Stimulated activated CD8-positive, alpha-beta memory T cell treated with anti-CD3 and anti-CD28 coated beads, Interleukin-4, amount 100 ng/mL, for 4 hours (primary cell): ENCODE measurements at regions not wholly inside any gene's neighbourhood (a gene's known extent, or its start where the extent isn't known, plus 50 kb on each side); places are given as distances from the start of the nearest gene placed in this dataset.

Source experiments
- DNase-seq, 2 donors: peaks; one replicate each; pipeline ENCODE4 v3.0.0-alpha.2; 2020; ENCODE audit warnings: low read depth in 2 of 2, low spot score in 1 of 2

DNA sequence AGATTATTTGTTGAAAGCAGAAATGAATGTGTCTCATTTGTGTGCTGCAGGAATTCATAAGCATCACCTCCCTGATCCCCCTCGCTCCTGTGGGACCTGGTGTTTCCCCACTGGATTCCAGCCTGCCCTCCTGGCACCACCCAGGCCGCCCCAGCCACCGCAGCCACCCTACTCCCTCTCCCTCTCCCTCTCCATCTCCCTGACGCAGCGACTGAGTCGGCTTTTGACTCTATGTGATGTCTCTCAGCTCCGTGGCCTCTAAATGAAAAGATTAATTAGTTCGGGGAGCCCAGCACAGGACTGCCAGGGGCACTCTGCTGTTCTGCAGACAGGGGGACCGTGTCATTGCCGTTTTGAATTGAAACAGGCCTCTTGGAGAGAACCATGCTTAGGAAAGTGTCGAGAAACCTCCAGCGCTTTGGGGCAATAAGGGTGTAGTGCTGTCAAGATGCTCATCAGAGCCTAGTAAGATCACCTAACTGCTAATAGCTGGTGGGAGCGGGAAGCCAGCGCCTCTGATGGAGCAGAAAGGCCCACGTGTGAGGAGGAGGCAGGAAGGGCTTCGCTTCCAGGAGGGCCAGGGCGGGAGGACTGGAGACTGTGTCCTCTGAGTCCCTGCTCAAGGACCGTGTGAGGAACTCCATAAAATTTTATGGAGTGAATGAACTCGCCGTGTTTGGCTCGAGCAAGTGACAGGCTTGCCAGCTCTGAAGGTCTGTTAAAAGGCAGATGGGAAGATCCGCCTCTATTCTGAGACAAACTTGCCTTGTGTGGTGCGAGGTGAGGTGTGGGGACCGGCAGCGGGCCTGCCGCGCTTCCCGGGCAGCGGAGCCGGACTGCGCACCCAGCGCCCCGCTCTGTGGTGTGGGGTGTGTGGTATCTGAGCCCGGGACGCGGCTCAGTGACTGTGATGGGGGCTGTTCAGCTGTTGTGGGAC lies 157.4 kb upstream of the C14orf180 start:
- DNase-seq: no peak

DNA sequence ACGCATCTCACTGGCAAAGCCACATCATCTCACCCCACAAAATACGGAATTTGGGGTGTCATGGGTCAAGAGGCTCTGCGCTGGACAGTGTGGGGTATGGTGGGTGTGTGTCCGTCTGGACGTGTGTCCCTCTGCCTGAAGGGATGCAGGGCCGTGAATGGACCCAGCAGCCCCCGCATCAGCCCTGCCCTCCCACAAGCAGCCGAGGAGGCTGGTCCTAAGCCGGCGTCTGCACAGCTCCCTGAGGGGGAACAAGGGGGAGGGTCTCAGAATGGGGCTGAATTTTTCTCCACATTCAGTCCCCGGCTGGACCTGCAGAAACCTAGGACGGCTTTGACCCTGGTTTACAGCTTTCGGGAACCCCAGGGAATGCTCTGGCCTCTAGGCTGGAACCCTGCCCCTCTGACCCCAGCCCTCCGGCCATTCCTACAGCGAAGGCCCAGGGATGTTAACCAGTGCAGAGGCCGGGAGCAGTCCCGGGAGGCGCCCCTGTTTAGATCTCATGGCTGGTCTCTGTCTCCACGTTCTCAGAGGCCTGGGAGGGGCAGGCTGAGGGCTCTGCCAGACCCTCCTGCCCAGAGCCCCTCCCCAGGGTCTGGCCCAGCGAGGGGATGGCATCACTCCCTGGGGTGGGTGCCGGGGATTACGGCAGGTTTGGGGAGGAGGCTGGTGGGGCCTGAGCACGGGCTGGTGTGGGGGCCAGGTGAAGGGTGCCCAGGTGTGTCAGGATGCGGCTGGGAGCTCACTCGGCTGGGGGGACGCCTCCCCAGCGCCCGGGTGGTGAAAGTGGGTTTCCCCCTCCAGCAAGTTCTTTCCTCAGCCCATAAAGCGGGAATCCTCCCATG lies 156.5 kb upstream of the C14orf180 start:
- DNase-seq: no peak

DNA sequence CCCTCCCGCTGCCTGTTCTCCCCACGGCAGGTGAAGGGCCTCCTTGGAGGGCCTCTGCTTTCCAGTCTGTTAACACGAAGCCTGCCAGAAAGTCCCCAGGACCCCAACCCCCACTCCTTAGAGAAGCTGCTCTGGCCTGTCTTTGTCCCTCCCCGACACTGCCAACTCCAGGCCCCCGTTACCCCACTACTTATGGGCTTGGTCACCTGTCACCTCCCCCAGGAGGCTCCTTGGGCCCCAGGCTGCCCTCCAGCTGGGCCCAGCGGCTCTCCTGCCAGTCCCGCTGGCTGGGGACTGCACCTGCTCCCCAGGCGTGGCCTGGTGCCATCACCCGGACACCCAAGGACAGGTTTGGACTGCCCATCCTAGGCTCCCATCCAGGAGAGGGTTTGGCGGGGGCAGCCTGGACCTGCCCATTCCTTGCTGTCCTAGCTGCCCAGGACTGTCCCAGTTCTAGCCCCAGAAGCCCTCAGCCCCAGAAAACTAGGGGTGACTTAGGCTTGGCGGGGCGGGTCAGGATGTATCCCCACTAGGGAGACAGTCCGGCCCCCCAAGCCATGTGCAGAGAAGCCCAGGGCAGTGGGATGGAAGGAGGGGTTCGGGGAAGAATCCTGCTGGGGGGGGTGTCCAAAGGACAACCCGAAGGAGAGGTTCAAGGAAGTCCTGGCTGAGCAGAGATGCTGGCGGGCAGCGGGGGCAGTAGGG lies 155.7 kb upstream of the C14orf180 start:
- no peak for DNase-seq

DNA sequence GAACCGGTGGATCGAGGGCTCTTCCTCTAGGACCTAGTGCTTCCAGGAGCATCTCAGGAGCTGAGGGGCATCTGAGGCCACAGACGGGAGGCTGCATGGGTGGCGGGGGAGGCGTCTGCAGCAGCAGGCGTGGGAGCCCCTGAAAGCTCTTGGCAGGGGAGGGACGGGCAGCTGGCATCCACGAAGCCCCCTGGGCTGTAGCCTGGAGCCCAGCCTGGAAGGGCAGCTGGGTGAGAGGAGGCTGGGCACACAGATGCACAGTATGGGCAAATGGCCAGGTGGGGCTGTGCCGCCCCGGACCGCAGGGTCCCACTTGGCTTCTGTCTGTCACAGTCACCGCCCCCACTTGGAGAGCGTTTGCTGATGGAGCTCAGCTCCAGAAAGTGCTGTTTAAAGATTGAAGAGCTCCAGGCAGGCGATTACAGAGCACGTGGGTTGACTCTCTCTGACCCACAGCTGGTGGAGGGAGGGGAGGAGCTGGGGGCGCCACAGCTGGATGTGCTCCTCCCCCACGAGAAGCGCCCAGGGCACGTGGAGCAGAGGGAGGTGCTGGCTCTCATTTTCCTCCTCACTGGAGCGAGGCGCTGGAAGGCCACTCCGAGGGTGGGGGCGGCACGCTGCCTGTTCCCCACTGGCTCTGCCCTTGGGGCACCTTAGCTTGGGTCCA lies 155.0 kb upstream of the C14orf180 start:
- DNase-seq: no peak

DNA sequence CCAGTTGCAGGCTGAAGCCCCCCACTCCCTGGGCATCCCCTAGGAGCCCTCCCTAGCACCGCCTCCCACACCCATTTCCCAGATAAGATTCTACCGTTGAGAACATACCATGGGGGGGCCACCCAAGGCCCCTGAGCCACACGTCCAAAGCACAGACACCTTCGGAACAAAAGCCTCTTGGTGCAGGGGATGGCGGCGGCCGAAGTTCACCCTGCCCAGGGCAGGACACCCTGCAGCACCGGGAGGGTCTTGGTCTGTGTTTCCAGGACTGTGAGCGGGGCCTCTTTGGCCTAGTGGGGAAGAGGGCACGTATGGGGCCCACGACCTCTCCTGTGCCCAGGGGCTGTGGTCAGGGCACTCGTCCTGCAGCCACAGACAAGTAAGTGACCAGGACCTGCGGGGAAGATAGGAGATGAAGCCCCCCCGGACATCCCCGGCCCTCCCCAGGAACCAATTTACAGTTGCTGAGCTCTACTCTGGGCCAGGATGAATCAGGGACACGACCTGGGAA lies 154.3 kb upstream of the C14orf180 start:
- no peak for DNase-seq

DNA sequence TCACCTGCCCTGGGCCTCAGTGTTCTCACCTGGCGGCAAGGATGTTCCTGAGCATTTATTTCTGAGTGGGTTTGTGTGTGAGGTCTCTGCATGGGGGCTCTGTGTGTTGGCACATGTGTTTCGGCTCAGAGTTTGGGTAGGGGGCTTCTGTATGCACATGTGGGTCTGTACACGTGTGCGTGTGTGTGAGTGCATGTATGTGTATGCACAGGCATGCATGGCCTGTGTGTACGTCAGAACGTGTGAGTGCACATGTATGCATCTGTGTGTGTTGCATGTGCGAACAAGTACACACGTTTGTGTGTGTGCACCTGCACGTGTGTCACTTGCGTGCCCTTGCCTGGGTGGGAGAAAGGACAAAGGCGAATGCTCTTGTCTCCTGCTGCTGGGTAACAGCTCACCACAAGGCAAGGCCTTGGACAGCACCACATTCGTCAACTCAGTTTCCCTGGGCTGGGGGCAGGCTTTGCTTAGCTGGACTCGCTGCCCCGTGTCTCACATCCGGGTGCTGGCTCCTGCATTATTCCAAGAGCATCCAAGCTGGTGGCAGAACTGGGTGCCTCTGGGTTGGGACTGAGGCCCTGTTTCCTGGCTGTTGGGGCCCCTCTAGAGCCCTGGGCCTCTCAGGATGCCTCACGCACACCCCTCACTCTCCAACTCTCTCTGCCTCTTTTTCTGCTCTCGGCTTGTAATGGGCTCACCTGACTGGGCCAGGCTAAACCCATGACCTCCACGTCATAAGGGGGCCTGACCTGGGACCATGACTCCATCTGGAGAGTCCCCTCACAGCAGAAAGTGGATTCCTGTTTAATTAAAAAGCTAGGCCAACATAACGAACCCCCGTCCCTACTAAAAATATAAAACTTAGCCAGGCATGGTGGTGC lies 153.6 kb upstream of the C14orf180 start:
- no peak for DNase-seq

DNA sequence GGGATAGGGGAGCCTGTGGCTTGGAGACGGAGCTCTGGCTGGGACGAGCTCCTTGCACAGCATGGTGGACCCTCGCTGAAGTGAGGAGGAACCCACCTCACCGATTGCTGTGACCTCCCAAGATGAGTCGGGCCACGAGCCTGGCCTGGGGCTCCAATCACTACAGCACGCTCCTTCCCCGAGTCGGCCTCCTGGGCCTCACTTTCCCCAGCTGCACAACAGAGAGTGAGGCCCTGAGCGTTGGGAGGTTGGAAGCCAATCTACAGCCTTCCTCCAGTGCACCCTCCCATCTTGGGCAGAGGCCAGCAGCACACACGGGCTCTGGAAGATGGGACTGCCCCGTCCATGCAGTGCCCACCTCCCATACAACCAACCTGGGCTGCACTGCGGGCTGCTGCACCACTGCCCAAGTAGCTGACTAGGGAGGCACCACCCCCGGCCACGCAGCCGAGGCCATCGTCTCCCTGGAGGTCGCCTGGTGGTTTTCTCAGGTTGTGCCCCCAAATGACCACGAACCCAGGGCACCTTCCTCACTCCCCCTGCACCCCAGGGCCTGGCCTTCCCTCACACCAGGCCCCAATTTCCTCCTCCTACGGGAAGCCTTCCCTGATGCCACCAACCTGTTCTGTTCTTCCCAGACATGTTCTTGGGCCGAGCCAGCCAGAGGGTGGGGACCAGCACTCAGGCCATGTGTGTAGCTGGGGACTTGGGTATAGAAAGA lies 152.3 kb upstream of the C14orf180 start:
- DNase-seq: no peak

DNA sequence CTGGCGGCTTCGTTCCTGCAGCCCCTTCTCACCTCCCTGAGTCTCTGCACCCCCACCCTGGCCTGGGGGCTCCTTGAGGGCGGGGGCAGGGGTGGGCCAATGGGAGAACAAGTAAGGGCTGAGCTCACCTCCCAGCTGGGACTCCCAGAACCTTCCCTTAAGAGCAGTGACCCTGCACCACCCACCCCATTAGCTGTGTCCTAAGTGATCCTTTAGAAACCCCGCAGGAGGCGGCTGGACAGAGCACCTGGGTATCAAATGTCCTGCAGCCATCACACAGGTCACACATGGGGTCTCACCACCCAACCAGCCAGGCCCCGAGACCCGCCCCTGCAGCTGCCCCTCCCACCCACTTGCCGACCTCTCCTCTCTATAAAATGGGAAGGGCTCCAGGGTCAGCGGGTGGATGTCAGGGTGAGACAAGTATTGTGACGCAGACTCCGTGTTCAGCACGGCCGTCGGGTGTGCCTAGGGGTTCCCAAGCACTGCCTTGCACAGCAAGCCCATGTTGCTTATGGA lies 151.2 kb upstream of the C14orf180 start:
- DNase-seq: no peak

DNA sequence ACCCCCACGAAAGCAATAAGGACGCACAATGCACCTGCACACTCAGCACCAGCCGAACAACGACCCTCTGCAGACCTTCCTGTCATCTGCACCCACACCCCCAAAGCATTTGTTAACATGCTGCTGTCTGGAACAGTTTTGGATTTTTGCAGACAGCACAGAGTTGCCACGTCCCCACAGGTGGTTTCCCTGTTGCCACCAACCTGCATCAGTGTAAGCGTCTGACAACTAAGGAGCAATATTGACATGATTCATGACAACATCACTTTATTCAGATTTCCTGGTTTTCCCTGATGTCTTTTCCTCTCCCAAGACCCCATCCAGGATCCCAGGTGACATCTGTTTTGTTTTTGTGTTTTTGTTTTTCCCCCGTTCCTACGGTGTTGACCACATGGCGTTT lies 150.7 kb upstream of the C14orf180 start:
- DNase-seq: no peak

DNA sequence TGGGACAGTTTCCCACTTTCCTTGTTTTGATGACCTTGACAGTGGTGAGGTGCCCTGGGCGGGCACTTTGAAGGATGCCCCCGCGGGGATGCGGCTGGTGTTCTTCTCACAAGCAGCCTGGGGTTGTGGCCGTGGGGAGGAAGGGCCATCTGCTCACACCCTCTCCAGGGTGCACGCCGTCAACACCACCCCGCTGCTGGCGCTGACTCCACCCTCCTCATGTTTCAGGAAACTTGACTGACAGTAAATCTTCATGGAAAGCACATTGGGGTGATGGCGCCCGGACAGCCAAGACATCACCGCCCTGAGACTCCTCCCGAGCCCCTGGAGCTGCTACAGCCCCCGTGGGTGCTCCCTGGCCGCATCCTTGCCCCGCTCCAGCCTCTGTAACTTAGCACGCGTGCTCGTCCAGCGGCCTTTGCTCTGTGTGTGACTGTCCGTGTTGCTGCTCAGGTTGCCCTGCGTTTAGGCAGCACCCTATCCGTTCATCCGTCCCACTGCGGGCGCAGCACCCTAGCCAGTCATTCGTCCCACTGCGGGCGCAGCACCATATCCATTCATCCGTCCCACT lies 150.2 kb upstream of the C14orf180 start:
- DNase-seq: no peak

DNA sequence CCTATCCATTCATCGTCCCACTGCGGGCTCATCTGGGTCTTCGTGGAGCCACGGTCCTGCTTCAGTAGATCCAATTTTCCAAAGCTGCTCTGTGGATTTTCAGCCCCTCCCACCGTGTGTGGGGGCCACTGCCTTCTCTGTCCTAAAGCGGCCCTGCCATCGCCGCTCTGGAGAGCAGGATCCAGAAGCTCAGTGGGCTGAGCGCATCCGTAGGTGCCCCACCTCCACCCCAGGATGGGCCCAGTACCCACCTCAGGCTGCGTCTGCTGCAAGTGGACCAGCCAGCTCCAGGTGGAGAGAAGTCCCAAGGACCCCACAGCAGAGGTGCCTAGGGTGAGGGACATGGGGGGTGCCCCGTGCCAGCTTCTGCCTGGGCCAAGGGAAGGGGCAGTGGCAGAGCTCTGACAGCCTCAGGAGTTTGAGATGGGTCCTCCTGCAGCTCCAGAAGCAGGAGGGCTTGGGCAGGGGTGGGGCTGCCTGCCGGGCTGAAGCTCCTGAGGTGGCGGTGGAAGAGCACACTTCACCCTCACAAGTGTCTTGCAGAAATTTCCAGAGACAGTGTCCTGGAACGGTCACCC lies 148.1 kb upstream of the C14orf180 start:
- DNase-seq: no peak

DNA sequence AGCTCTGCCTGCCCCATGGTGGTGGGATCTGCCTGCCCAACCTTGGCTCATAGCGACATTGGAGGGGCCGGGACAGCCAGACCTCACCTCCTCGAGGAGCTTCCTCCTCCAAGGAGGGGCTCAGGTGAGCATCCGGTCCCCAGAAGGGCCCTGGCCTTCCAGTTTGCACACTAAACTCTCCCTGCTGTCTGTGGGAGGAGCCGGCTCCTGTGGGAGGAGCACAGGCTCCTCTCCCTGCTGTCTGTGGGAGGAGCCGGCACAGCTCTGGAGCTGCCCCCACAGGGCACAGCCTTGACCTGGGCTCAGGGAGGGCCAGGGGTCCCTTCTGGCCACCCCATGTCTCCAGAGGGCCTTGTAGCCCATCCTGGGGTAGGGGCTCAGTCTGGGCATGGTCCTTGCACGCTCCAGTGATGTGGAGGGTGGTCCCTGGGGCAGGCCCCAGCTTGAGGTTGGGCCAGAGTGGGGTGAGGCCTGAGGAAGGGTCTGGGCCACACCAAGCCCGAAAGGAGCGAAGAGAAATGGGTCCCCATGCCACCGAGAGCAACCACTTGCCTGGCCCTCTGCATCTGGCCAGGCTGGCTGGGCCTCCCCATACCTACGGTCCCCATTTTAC lies 147.5 kb upstream of the C14orf180 start:
- DNase-seq: no peak

DNA sequence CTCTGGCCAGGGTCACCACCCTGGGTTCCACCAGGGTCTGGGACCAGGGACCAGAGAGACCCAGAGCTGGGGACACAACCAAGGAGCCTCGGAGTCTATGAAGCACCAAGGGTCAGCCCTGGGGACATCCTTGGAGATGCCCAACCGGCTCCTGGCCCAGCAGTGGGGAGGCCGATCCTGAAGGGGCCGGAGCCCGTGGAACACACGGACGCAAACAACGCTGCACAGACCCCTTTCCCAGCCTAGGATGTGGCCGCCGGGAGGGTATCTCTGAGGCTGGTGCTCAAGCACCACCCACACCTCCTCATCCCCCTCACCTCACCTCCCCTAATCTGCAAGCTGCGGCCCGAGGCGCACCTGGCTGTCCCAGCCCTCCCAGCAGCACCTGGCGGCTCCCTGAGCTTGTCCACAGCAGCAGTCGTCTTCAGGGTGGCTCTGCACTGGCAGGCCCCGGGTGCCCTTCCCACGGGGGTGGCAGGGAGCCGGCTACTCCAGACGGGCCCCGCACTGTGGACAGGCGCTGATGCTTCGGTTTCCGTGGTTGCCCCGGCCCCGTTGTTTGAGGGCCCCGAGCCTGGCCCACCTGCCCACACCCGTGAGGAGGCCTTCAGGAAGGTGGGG lies 146.8 kb upstream of the C14orf180 start:
- no peak for DNase-seq

DNA sequence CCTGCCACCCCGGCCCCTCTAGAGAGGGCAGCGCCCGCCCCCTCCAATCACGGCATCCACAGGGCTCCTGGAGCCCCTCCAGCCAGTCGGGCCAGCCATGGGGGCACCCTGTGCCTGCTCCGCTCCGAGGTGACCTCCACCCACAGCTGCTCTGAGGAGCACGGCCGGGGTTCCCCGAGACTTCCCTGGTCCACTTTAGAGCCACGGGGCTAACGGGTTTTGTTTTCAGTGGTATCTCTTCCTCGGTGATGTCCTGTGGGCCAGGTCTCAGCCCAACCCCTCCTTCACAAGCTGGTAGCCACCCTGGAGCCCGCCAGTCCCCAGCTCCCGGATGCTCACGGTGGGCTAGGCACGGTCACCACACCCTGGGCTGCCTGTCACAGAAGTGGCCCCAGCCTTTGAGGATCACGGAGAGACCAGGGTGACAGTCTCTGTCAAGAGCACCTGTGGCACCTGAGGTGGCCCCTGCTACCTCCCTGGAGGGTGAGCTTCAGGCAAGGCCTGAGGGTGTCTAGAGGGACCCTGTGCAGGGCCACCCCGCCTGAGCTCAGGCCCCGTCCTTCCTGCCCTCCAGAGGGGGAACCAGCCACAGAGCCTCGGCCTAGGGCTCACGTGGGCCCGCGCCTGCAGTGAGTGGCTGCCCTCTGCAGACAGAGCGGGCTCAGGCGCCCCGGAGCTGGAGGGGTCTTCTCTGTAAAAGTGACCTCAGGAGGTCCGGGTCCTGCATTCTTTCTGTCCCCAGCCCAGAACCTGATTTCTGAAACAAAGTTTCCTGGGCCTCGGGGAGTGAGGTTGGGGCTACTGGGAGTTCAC lies 146.0 kb upstream of the C14orf180 start:
- DNase-seq: no peak

DNA sequence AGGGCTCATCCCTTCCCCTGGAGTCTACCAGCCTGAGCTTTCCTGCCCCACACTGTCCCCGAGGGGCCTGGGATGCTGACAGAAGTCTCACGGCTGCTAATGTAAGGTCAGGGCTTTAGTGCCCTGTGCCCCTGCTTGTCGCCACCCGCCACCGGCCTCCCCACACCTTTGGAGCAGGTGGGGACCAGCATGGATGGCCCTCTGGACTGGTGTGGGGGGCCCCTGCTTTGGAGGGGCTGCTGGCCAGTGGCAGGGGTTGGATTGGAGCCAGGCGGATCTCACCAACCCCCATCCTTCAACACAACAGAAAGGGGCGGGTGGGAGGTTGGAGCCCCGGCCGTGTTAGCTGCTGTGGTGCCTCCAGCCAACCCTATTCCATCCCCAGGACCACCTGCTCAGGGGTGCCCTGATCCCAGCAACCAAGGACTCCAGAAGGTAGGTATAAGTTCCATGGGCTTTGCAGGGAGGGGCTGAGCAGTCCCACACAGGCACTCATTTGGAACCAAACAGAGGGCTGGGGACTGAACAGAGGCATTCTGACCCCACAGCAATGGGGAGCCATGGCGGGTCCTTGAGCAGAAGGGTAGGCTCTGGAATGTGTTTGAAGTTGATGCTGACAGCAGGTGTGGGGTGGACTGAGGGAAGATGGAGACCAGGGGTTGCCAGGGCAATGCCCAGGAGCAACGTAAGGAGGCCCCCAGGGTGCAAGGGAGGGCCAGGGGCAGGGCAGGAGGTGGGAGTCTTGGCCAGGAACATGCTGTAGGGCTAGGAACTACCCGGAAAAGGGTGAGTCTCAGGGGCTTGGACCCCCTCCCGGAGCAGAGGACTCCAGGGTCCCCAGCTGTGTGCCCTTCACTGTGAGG lies 145.1 kb upstream of the C14orf180 start:
- no peak for DNase-seq
